A549 (cell line): ENCODE measurements at regions not wholly inside any gene's neighbourhood (a gene's known extent, or its start where the extent isn't known, plus 50 kb on each side); places are given as distances from the start of the nearest gene placed in this dataset.

Source experiments
- ATAC-seq, 2 experiments: fragments of 200-7000 bp in 1 of 2; fragments of >200 bp in 1 of 2; cut with Nextera tagmentation in 1 of 2; cut with Tn5 transposase in 1 of 2; 3 replicates each; pipeline versions ENCODE4 v1.8.0 to v1.9.1; 2018 to 2020; ENCODE audit warnings: mild to moderate bottlenecking in 1 of 2, moderate library complexity in 1 of 2
- CTCF ChIA-PET: fragments of 300-600 bp; sonication (Branson Sonifier 250); formaldehyde crosslinking; extraction: SDS; loops from one replicate; lab custom pipeline; 2021; ENCODE audit warnings: antibody characterized with exemption, inconsistent platforms; lab: Yijun Ruan, JAX
- POLR2A ChIA-PET: fragments of 350-600 bp; formaldehyde crosslinking; extraction: SDS; loops from one replicate; lab custom pipeline; 2021; ENCODE audit warnings: antibody characterized with exemption, inconsistent platforms; lab: Yijun Ruan, JAX
- DNase-seq, 2 experiments: peaks; one replicate each; pipeline versions ENCODE4 v3.0.0 to v3.0.0-alpha.2; 2011 to 2016; ENCODE audit warnings: low read depth in 1 of 2, low spot score in 1 of 2
- FAIRE-seq: peaks from 2 replicates; lab custom pipeline; 2011; peaks lifted over from hg19 to GRCh38; lab: Jason Lieb, UNC
- H3K27ac ChIP-seq, 2 experiments: fragments of >200 bp; sonication (Bioruptor Twin); formaldehyde crosslinking; 3 replicates each; pipeline ENCODE4 v1.5.1; 2016 to 2017
- H3K4me1 ChIP-seq: fragments of >200 bp; sonication (Bioruptor Twin); formaldehyde crosslinking; 3 replicates; pipeline ENCODE4 v1.6.1; 2016
- H3K4me2 ChIP-seq: fragments of >200 bp; sonication (Bioruptor Twin); formaldehyde crosslinking; 3 replicates; pipeline ENCODE4 v1.6.1; 2016
- H3K4me3 ChIP-seq: fragments of >200 bp; sonication (Bioruptor Twin); formaldehyde crosslinking; 3 replicates; pipeline ENCODE4 v1.5.1; 2016
- H3K9me3 ChIP-seq: fragments of >200 bp; sonication (Bioruptor Twin); formaldehyde crosslinking; 3 replicates; pipeline ENCODE4 v1.6.1; 2016
- BHLHE40 ChIP-seq: IDR thresholded peaks from 2 replicates; pipeline ENCODE4 v1.6.1; 2012; ENCODE audit warnings: low read depth, low read length, inconsistent platforms
- CBX8 ChIP-seq: fragments of 200-600 bp; sonication (generic); IDR thresholded peaks from 2 replicates; pipeline ENCODE4 v1.6.1; 2016
- EHF ChIP-seq: fragments of 250-450 bp; sonication (Bioruptor Pico); IDR thresholded peaks from 2 replicates; pipeline ENCODE4 v1.5.0; 2020; ENCODE audit warnings: mild to moderate bottlenecking
- EHMT2 ChIP-seq: fragments of 200-600 bp; sonication (generic); IDR thresholded peaks from 2 replicates; pipeline ENCODE4 v1.6.1; 2016; ENCODE audit warnings: antibody characterized with exemption, low read depth, mild to moderate bottlenecking, moderate library complexity
- ESRRA ChIP-seq: fragments of 150-350 bp; IDR thresholded peaks from 2 replicates; pipeline ENCODE4 v1.6.1; 2014; ENCODE audit warnings: mild to moderate bottlenecking, low read length, borderline replicate concordance
- FOXS1 ChIP-seq: fragments of 250-450 bp; sonication (Bioruptor Pico); IDR thresholded peaks from 2 replicates; pipeline ENCODE4 v1.5.0; 2020; ENCODE audit warnings: mild to moderate bottlenecking, moderate library complexity
- HDAC2 ChIP-seq: fragments of 200-600 bp; sonication (generic); IDR thresholded peaks from 2 replicates; pipeline ENCODE4 v1.6.1; 2016
- HOXB13 ChIP-seq: fragments of 250-450 bp; sonication (Bioruptor Pico); IDR thresholded peaks from 2 replicates; pipeline ENCODE4 v1.5.0; 2020; ENCODE audit warnings: low read depth, mild to moderate bottlenecking, moderate library complexity
- KDM5A ChIP-seq: fragments of 200-600 bp; sonication (generic); IDR thresholded peaks from 2 replicates; pipeline ENCODE4 v1.6.1; 2016; ENCODE audit warnings: antibody characterized with exemption, mild to moderate bottlenecking
- MAFK ChIP-seq: fragments of 450-650 bp; IDR thresholded peaks from 2 replicates; pipeline ENCODE4 v1.6.1; 2014; ENCODE audit not compliant: partially characterized antibody
- MYC ChIP-seq: IDR thresholded peaks from 2 replicates; pipeline ENCODE4 v1.6.1; 2012; ENCODE audit warnings: mild to moderate bottlenecking, inconsistent platforms, low read length, improper control_type of control experiment, borderline replicate concordance
- NPAS2 ChIP-seq: fragments of 250-450 bp; sonication (Bioruptor Pico); IDR thresholded peaks from 2 replicates; pipeline ENCODE4 v1.8.0; 2022; ENCODE audit warnings: mild to moderate bottlenecking, moderate library complexity, borderline replicate concordance
- PHF8 ChIP-seq: fragments of 200-600 bp; sonication (generic); IDR thresholded peaks from 2 replicates; pipeline ENCODE4 v1.6.1; 2016; ENCODE audit warnings: low read depth, mild to moderate bottlenecking, antibody characterized with exemption, moderate library complexity, borderline replicate concordance
- POLR2A ChIP-seq: IDR thresholded peaks from 2 replicates; pipeline ENCODE4 v1.6.1; 2012; ENCODE audit warnings: mild to moderate bottlenecking, low read length
- RARB ChIP-seq: fragments of 250-450 bp; sonication (Bioruptor Pico); IDR thresholded peaks from 2 replicates; pipeline ENCODE4 v1.8.0; 2021; ENCODE audit warnings: mild to moderate bottlenecking, moderate library complexity
- TFCP2L1 ChIP-seq: fragments of 250-450 bp; sonication (Bioruptor Pico); IDR thresholded peaks from 2 replicates; pipeline ENCODE4 v1.5.0; 2021; ENCODE audit warnings: mild to moderate bottlenecking
- ZC3H11A ChIP-seq: fragments of 450-650 bp; IDR thresholded peaks from 2 replicates; pipeline ENCODE4 v1.6.1; 2014; ENCODE audit warnings: antibody characterized with exemption, mild to moderate bottlenecking
- ZNF302 ChIP-seq: fragments of 250-450 bp; sonication (Bioruptor Pico); IDR thresholded peaks from 2 replicates; pipeline ENCODE4 v1.9.0; 2021; ENCODE audit warnings: inconsistent platforms, mild to moderate bottlenecking, moderate library complexity
- ZSCAN20 ChIP-seq: fragments of 250-450 bp; sonication (Bioruptor Pico); IDR thresholded peaks from 2 replicates; pipeline ENCODE4 v1.8.0; 2022; ENCODE audit warnings: mild to moderate bottlenecking, moderate library complexity
- WGBS: methylation state at CpG from one replicate; pipeline ENCODE4 v1.1.6; 2017; ENCODE audit errors: missing lambda C conversion rate; 5-methylcytosine and 5-hydroxymethylcytosine counted together
- TF ChIP-seq, protein P1 (sequence below): fragments of 150-350 bp; IDR thresholded peaks from 2 replicates; pipeline ENCODE4 v1.6.1; 2014; ENCODE audit warnings: low read depth, mild to moderate bottlenecking, low read length
- TF ChIP-seq, protein P2 (sequence below): IDR thresholded peaks from 2 replicates; pipeline ENCODE4 v1.6.1; 2012
- TF ChIP-seq, protein P3 (sequence below): fragments of >200 bp; sonication (Bioruptor Twin); formaldehyde crosslinking; IDR thresholded peaks from 2 replicates; pipeline ENCODE4 v1.6.1; 2016
- TF ChIP-seq, protein P4 (sequence below): IDR thresholded peaks from 2 replicates; pipeline ENCODE4 v1.6.1; 2012; ENCODE audit warnings: low read depth, borderline replicate concordance
- TF ChIP-seq, protein P5 (sequence below): IDR thresholded peaks from 2 replicates; pipeline ENCODE4 v1.6.1; 2012

DNA sequence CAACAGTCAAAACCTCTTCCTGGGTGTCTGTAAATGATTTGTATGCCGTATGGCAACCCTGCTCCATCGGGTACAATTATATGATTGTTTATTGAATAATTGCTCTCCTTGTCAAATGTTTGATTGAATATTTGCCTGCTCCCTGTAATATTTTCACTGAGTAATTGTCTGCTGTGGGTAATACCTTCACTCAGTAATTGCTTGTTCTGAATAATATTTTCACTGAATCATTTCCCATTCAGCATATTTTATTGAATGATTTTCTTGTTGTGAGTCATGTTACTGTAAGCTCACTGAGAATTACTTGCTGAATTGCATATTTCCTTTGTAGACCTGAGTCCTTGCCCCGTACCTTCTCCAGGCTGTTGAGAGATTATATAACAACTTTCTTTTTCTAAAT, 535.2 kb downstream of the METTL4 start:
- POLR2A ChIA-PET: no interaction called here

DNA sequence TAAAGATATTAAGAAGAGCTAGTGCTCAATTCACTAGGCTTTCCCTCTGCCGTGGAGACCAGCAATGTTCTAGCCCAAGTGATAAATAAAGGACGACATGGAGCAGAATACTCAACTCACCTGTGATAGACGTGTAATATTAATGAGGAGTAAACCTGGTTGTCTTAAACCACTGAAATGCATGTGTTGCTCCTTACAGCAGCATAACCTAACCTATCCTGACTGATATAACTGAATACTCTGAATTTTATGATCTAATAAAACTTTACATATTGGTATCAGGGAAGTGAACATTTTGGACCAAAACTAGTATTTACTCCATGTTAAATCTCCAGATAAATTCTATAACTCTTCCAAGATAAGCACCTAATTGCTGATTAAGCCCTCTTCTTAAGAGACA, 531.0 kb downstream of the METTL4 start:
- H3K27ac ChIP-seq: no peak overlapping the region
- no peak overlapping the region for H3K4me2 ChIP-seq
- ATAC-seq: no peak
- H3K9me3 ChIP-seq: no peaks in the 10 kb centered on the region
- no peaks in the 10 kb centered on the region for H3K4me1 ChIP-seq
- ChIA-PET CTCF (no interaction called here), POLR2A (no interaction called here)
- WGBS: 29% methylated on average over 3 of the region's 3 CpGs
- DNase-seq: no peak
- H3K4me3 ChIP-seq: no peak overlapping the region
- FAIRE-seq: no peak
- TF ChIP-seq KDM5A (no peak), HOXB13 (CRISPR knock-in tag) (no peak), FOXS1 (CRISPR knock-in tag) (no peak), EHMT2 (no peak), MAFK (no peak), PHF8 (no peak), NPAS2 (CRISPR knock-in tag) (no peak), ZNF302 (no peak), EHF (CRISPR knock-in tag) (no peak), BHLHE40 (no peak), HDAC2 (no peak), POLR2A (no peak), MYC (no peak), ZSCAN20 (no peak)
- TF ChIP-seq, protein P1, sequence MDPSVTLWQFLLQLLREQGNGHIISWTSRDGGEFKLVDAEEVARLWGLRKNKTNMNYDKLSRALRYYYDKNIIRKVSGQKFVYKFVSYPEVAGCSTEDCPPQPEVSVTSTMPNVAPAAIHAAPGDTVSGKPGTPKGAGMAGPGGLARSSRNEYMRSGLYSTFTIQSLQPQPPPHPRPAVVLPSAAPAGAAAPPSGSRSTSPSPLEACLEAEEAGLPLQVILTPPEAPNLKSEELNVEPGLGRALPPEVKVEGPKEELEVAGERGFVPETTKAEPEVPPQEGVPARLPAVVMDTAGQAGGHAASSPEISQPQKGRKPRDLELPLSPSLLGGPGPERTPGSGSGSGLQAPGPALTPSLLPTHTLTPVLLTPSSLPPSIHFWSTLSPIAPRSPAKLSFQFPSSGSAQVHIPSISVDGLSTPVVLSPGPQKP: no peak
- TF ChIP-seq, protein P2, sequence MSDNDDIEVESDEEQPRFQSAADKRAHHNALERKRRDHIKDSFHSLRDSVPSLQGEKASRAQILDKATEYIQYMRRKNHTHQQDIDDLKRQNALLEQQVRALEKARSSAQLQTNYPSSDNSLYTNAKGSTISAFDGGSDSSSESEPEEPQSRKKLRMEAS: no peak
- TF ChIP-seq, protein P3, sequence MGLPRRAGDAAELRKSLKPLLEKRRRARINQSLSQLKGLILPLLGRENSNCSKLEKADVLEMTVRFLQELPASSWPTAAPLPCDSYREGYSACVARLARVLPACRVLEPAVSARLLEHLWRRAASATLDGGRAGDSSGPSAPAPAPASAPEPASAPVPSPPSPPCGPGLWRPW: no peak
- TF ChIP-seq, protein P4, sequence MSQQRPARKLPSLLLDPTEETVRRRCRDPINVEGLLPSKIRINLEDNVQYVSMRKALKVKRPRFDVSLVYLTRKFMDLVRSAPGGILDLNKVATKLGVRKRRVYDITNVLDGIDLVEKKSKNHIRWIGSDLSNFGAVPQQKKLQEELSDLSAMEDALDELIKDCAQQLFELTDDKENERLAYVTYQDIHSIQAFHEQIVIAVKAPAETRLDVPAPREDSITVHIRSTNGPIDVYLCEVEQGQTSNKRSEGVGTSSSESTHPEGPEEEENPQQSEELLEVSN: no peak
- TF ChIP-seq, protein P5, sequence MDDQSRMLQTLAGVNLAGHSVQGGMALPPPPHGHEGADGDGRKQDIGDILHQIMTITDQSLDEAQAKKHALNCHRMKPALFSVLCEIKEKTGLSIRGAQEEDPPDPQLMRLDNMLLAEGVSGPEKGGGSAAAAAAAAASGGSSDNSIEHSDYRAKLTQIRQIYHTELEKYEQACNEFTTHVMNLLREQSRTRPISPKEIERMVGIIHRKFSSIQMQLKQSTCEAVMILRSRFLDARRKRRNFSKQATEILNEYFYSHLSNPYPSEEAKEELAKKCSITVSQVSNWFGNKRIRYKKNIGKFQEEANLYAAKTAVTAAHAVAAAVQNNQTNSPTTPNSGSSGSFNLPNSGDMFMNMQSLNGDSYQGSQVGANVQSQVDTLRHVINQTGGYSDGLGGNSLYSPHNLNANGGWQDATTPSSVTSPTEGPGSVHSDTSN: no peak

More for the DNA sequence above, 535.2 kb downstream of the METTL4 start:
- FAIRE-seq (no peak), ATAC-seq (no peak), DNase-seq (no peak)
- TF ChIP-seq RARB (CRISPR knock-in tag): no peak
- peak; percentile 18 for TF ChIP-seq MAFK
- TF ChIP-seq CBX8: no peak
- 30% methylated on average over 3 of the region's 3 CpGs for WGBS
- CTCF ChIA-PET: no interaction called here
- Histone ChIP-seq H3K27ac (no peak overlapping the region), H3K9me3 (no peaks in the 10 kb centered on the region), H3K4me3 (no peak overlapping the region), H3K4me1 (no peaks in the 10 kb centered on the region), H3K4me2 (no peak overlapping the region)

DNA sequence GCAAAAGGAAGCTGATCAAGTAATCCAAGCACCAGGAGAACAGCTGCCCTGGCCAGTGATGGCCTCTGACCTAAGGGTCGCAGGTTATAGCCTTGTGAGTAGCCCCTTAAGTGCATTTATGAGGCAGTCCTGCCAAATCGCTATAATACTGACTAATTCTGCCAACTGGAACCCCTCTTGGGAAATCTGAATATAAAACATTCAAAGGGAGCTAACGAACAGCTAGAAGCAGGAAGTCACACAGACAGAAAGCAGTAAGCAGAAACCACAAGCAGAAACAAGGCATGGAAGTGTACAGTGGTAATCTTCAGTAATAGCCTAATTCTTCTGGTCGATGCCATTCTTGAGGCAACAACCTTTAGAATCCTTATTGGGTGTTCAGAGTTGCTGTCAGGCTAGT, 521.3 kb downstream of the METTL4 start:
- no peaks in the 10 kb centered on the region for H3K9me3 ChIP-seq
- ChIA-PET CTCF (no interaction called here), POLR2A (no interaction called here)
- no peaks in the 10 kb centered on the region for H3K4me1 ChIP-seq
- H3K27ac ChIP-seq: no peak overlapping the region
- WGBS: 4% methylated on average over 4 of the region's 4 CpGs
- no peak overlapping the region for H3K4me2 ChIP-seq
- ATAC-seq: no peak
- no peak for FAIRE-seq
- H3K4me3 ChIP-seq: no peak overlapping the region
- DNase-seq: no peak
- TF ChIP-seq ESRRA (no peak), TFCP2L1 (CRISPR knock-in tag) (no peak), ZC3H11A (no peak)
